Activated CD8-positive, alpha-beta T cell treated with anti-CD3 and anti-CD28 coated beads for 36 hours (primary cell): ENCODE measurements at regions not wholly inside any gene's neighbourhood (a gene's known extent, or its start where the extent isn't known, plus 50 kb on each side); places are given as distances from the start of the nearest gene placed in this dataset.

ENCODE experiments used
- ATAC-seq: fragments of 200-7000 bp; cut with Tn5 transposase; one replicate; pipeline ENCODE4 v1.10.0; 2021; ENCODE audit warnings: mild to moderate bottlenecking, moderate library complexity
- CTCF ChIA-PET: fragments of 350-600 bp; sonication (Branson Sonifier 250); formaldehyde crosslinking; loops from one replicate; lab custom pipeline; 2021; ENCODE audit warnings: antibody characterized with exemption; lab: Charles Lee
- POLR2A ChIA-PET: fragments of 350-600 bp; sonication (Branson Sonifier 250); formaldehyde crosslinking; loops from one replicate; lab custom pipeline; 2021; ENCODE audit warnings: antibody characterized with exemption; lab: Charles Lee
- DNase-seq: peaks from one replicate; pipeline ENCODE4 v3.0.0-alpha.2; 2020
- H3K27ac Mint-ChIP-seq: one replicate; pipeline ENCODE4 v1.8.0; 2021; ENCODE audit warnings: mild to moderate bottlenecking, mixed read lengths
- H3K27me3 Mint-ChIP-seq: one replicate; pipeline ENCODE4 v1.8.0; 2021; ENCODE audit warnings: mixed read lengths
- H3K36me3 Mint-ChIP-seq: one replicate; pipeline ENCODE4 v1.8.0; 2021; ENCODE audit warnings: low read depth, mixed read lengths
- H3K4me1 Mint-ChIP-seq: one replicate; pipeline ENCODE4 v1.8.0; 2021; ENCODE audit warnings: low read depth, mixed read lengths
- H3K4me3 Mint-ChIP-seq: one replicate; pipeline ENCODE4 v1.8.0; 2021; ENCODE audit warnings: mild to moderate bottlenecking, moderate library complexity, mixed read lengths
- H3K9me3 Mint-ChIP-seq: one replicate; pipeline ENCODE4 v1.8.0; 2021; ENCODE audit warnings: mixed read lengths
- intact Hi-C: fragments of 100-400 bp; cut with micrococcal nuclease; formaldehyde crosslinking; loops from one replicate; pipeline ENCODE4 v1.10.0; 2022
- TF ChIP-seq, protein P1 (sequence below): fragments of 200-600 bp; IDR thresholded peaks from one replicate; pipeline ENCODE4 v1.8.0; 2022; ENCODE audit warnings: antibody characterized with exemption, mild to moderate bottlenecking

DNA sequence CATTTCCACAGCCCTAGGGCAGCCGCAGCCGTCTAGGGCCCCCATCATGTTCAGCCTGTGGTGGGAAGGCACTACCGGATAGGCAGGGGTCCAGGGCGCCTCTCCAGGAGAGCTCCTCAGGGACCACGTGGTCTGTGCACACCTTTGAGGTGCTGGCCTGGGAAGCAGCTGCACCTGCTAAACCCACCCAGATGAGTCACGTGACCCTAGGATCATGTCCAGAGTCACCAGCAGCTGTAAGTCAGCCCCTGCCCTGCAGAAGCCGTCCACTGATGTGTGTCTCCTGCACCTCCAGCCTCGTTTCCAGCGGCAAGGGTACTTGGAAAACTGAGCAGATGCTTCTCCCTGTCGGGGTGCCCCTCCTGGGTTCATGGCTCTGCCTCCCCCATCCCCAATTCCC, 682.6 kb upstream of the SALL3 start:
- no peak overlapping the region for H3K4me3 Mint-ChIP-seq
- no peaks in the 10 kb centered on the region for H3K27me3 Mint-ChIP-seq
- POLR2A ChIA-PET, result no interaction called here
- intact Hi-C loops, result no loop called here
- H3K4me1 Mint-ChIP-seq, result no peaks in the 10 kb centered on the region
- CTCF ChIA-PET, result no interaction called here
- H3K9me3 Mint-ChIP-seq, result no peaks in the 10 kb centered on the region
- TF ChIP-seq, protein P1, sequence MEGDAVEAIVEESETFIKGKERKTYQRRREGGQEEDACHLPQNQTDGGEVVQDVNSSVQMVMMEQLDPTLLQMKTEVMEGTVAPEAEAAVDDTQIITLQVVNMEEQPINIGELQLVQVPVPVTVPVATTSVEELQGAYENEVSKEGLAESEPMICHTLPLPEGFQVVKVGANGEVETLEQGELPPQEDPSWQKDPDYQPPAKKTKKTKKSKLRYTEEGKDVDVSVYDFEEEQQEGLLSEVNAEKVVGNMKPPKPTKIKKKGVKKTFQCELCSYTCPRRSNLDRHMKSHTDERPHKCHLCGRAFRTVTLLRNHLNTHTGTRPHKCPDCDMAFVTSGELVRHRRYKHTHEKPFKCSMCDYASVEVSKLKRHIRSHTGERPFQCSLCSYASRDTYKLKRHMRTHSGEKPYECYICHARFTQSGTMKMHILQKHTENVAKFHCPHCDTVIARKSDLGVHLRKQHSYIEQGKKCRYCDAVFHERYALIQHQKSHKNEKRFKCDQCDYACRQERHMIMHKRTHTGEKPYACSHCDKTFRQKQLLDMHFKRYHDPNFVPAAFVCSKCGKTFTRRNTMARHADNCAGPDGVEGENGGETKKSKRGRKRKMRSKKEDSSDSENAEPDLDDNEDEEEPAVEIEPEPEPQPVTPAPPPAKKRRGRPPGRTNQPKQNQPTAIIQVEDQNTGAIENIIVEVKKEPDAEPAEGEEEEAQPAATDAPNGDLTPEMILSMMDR, result no peak
- DNase-seq (no peak), ATAC-seq (no peak)
- H3K27ac Mint-ChIP-seq, result no peak overlapping the region
- no peaks in the 10 kb centered on the region for H3K36me3 Mint-ChIP-seq

DNA sequence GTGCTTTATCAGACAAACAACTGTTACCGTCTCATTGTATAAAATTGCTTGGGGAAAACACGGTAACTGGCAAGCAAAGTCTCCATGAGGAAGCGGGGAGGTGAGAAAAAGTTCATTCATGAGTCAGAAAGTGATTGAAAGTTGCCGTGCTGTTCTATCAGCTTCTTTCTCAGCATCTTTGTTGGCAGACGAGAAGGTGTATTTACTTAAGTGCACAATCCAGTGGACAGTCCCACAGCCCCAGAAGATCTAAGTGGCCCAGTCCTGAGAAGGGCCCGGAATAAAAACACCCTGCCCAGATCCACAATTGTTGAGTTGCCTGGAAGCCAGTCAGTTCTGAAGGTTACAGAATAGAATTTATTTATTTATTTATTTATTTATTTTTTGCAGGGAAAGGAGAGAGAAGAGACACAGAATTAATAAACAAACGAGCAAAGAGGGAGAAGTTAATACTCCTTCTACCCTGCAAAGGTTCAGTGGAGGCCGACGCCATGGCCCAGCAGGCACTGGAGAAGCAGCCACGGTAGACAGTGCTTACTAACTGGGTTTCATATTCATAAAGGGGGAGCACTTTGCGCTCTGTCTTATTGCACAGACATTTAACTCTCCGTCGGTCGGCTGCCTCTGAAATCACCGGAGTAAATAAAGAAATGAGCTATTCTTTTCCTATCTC, 676.0 kb upstream of the SALL3 start:
- POLR2A ChIA-PET, result no interaction called here
- H3K36me3 Mint-ChIP-seq, result no peaks in the 10 kb centered on the region
- H3K27ac Mint-ChIP-seq, result no peak overlapping the region
- intact Hi-C loops, result no loop called here
- TF ChIP-seq, protein P1, result no peak
- no peaks in the 10 kb centered on the region for H3K27me3 Mint-ChIP-seq
- ATAC-seq (no peak), DNase-seq (no peak)
- CTCF ChIA-PET, result no interaction called here
- H3K9me3 Mint-ChIP-seq, result no peaks in the 10 kb centered on the region
- H3K4me3 Mint-ChIP-seq, result no peak overlapping the region
- H3K4me1 Mint-ChIP-seq, result no peaks in the 10 kb centered on the region

DNA sequence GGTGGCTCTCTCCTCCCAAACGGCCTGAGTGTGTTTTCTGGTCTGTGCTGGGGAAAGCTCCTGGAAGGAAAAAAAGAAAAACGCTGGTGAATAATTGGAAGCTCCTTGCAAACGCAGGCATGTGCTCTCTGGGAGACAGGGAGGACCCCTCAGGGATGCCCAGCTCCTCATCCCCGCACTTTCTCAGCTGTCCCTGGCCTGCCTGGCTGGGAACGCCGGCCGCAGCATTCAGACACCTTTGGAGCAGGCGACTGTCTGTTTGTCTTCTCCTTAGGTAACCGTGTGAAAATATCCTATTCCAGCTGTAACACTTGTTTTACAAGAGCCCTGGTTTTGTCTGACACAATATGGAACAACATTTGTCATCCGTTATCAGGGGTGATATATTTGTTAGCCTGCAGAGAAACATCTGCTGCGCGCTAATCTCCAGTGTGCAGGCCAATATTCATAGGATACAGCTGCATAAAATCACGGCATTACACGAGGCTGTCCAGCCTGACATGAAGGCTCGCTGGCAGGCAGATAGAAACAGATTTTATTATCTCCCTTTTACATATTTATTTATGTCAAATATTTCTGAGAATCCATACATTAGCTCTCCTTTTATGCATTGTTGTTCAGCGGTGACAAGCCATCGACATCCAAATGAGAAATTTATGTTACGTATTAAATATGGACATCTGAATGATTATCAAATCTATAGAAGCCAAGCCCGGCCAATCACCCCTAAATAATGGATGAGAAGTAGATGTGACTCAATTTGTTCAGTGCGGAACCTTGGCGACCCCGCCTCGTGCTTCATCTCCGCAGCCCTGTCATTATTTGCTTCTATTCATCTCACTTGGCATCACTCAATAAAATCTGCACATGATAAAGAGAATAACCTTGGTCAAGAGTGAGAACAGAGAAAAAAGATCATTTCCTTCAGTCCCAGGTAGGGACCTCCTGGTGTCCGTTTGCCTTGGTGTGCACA, 675.1 kb upstream of the SALL3 start:
- ChIA-PET CTCF (no interaction called here), POLR2A (no interaction called here)
- ATAC-seq (no peak), DNase-seq (no peak)
- no peak overlapping the region for H3K27ac Mint-ChIP-seq
- H3K36me3 Mint-ChIP-seq, result no peaks in the 10 kb centered on the region
- intact Hi-C loops, result no loop called here
- H3K4me3 Mint-ChIP-seq, result no peak overlapping the region
- H3K9me3 Mint-ChIP-seq, result no peaks in the 10 kb centered on the region
- TF ChIP-seq, protein P1, result no peak
- H3K4me1 Mint-ChIP-seq, result no peaks in the 10 kb centered on the region
- no peaks in the 10 kb centered on the region for H3K27me3 Mint-ChIP-seq

DNA sequence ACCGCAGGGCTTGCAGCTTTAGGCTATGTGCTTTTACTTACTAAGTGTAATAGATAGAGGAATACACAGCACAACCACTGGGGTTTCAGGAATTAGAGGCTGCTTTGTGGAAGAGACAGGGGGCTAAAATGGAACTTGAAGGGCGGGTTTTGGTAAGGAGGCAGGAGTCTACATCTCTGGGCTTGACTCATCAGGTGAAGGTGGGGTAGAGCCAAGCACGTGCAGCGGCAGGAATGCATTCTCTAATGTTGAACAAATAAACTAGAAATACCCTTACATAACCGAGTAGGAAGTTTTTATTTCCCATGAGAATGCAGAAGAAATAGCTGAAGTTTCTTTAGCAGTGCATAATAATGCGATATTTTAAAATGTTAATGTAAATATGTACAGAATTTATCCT, 673.8 kb upstream of the SALL3 start:
- H3K27ac Mint-ChIP-seq, result no peak overlapping the region
- CTCF ChIA-PET, result no interaction called here
- POLR2A ChIA-PET, result no interaction called here
- H3K4me1 Mint-ChIP-seq, result no peaks in the 10 kb centered on the region
- H3K27me3 Mint-ChIP-seq, result no peaks in the 10 kb centered on the region
- TF ChIP-seq, protein P1, result no peak
- H3K9me3 Mint-ChIP-seq, result no peaks in the 10 kb centered on the region
- ATAC-seq, result no peak
- no peak for DNase-seq
- no peak overlapping the region for H3K4me3 Mint-ChIP-seq
- intact Hi-C loops, result no loop called here
- no peaks in the 10 kb centered on the region for H3K36me3 Mint-ChIP-seq

DNA sequence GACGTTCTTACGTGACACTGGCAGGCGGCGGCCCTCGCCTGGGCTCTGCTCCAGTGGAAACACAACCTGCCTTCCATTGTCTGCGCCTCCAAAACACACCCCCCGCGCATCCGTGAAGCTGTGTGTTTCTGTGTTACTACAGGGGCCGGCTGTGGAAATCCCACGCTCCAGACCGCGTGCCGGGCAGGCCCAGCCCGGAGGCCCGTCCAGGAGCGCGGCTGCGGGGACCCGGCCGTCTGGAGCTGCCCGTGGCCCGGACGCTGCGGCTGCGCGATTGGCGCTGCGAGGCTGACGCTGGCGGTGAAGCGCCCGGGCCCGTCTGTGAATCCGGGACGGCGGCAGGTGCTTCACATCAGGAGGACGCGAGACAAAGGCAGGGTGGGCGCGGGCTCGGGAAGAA, 670.3 kb upstream of the SALL3 start:
- H3K36me3 Mint-ChIP-seq, result no peaks in the 10 kb centered on the region
- POLR2A ChIA-PET, result no interaction called here
- no peaks in the 10 kb centered on the region for H3K27me3 Mint-ChIP-seq
- CTCF ChIA-PET, result no interaction called here
- DNase-seq (no peak), ATAC-seq (no peak)
- intact Hi-C loops, result no loop called here
- H3K9me3 Mint-ChIP-seq, result no peaks in the 10 kb centered on the region
- TF ChIP-seq, protein P1, result no peak
- H3K4me1 Mint-ChIP-seq, result no peaks in the 10 kb centered on the region
- no peak overlapping the region for H3K4me3 Mint-ChIP-seq
- H3K27ac Mint-ChIP-seq, result no peak overlapping the region
